ENCODE measurements at regions not wholly inside any gene's neighbourhood (a gene's known extent, or its start where the extent isn't known, plus 50 kb on each side); places are given as distances from the start of the nearest gene placed in this dataset.

GRCh38 chr6:62480544-62480943 is 194.5 kb upstream of the KHDRBS2 start:
- DNase-seq (ENCODE audit: low read depth in 4 of 4, low spot score in 3 of 4): no peak

- DNase-seq (ENCODE audit: low read depth in 4 of 4, low spot score in 3 of 4): peak in 1 of 4 donors; percentile 11
These were observed 193.7 kb upstream of the KHDRBS2 start for GRCh38 chr6:62479697-62480220.

- DNase-seq (ENCODE audit: low read depth in 4 of 4, low spot score in 3 of 4): no peak
These were observed 188.8 kb upstream of the KHDRBS2 start for GRCh38 chr6:62474793-62475192.

DNA sequence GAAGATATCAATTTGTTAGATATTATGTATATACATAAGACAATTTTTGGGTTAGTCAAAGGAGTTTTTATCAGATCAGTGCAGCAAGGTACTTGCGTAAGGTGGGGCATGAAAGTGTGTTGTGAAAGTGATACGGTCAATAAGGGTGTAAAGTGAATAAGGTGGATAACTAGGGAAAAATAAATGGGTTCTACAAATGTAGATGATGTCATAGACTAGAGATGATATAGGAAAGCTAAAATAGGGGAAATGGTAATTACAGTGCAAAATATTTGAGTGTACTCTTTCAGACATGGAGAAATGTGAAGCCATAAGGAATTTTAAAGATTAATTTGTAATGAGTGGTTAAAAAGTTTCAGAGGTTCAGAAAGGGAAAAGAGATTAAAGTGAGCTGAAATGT is 180.6 kb upstream of the KHDRBS2 start:
- DNase-seq (ENCODE audit: low read depth in 4 of 4, low spot score in 3 of 4): no peak

DNA sequence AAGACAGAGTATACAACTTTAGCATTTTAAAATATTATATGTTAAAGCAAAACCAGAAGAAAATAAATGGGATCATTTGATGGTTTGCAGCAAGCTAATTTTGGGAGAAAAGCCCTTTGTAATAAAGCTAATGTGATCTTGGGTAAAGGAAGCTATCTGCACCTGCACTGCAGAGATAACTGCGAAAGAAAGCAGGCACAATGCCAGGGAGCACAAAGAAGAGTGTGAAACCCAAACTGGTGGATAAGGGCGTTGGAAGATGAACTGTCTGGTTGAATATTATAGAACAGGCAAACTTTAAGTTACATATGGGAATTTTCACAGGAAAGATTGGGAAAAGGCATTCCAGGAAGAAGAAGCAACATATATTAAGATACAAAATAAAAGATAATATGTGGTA is 179.2 kb upstream of the KHDRBS2 start:
- DNase-seq (ENCODE audit: low read depth in 4 of 4, low spot score in 3 of 4): no peak

- no peak for DNase-seq (ENCODE audit: low read depth in 4 of 4, low spot score in 3 of 4)
These were observed 166.6 kb upstream of the KHDRBS2 start for GRCh38 chr6:62452586-62452985.

- DNase-seq (ENCODE audit: low read depth in 4 of 4, low spot score in 3 of 4): no peak
These were observed 160.8 kb upstream of the KHDRBS2 start for GRCh38 chr6:62446647-62447316.

GRCh38 chr6:62445521-62445920 is 159.5 kb upstream of the KHDRBS2 start:
- no peak for DNase-seq (ENCODE audit: low read depth in 4 of 4, low spot score in 3 of 4)

GRCh38 chr6:62441182-62441581 is 155.2 kb upstream of the KHDRBS2 start:
- DNase-seq (ENCODE audit: low read depth in 4 of 4, low spot score in 3 of 4): no peak

- DNase-seq (ENCODE audit: low read depth in 4 of 4, low spot score in 3 of 4): no peak
These were observed 143.8 kb upstream of the KHDRBS2 start for GRCh38 chr6:62429781-62430180.

DNA sequence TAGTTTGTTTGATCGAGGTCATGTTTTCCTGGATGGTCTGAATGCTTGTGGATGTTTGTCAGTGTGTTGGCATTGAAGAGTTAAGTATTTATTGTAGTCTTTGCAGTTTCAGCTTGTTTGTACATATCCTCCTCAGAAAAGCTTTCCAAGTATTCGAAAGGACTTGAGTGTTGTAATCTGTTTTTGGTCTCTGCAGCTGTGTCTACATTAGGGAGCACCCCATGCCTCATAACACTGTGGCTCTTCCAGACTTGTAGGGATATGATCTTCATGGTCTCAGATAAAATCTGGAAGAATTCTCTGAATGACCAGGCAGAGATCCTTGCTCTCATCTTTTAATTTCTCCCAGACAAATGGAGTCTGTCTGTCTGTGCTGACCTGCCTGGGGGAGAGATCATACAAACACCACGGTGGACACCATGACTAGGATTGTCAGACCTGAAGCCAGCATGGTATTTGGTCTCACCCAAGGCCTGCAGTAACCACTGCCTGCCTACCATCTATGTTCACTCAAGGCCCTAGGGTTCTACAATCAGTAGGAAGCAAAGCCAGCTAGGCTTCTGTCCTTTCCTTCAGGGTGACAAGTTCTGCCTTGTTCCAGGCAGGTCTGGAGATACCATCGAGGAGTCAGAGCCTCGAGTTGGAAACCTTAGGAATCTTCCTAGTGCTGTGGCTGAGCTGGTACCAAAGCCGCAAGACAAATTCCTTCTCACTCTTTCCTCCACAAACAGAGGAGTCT is 114.7 kb upstream of the KHDRBS2 start:
- DNase-seq (ENCODE audit: low read depth in 4 of 4, low spot score in 3 of 4): no peak

- no peak for DNase-seq (ENCODE audit: low read depth in 4 of 4, low spot score in 3 of 4)
These were observed 107.6 kb upstream of the KHDRBS2 start for GRCh38 chr6:62393608-62394007.

DNA sequence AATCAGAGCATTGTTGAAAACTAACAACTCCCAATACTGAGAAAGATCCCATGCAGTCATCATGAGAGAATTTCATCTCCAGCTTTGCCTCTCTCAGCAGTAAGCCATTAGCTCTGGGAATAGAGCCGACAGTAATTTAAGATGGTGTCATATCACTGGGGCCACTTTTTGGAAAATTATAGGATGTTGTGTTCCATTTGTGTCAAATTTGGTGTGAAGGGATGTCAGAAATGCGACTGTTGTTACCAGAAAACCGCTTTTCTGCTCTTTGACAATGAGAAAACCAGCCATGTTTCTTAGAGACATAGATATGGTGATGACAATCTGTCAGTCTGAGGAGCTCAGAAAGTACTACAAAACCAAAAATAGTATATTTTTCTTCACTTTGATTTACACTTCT is 106.3 kb upstream of the KHDRBS2 start:
- DNase-seq (ENCODE audit: low read depth in 4 of 4, low spot score in 3 of 4): no peak

- no peak for DNase-seq (ENCODE audit: low read depth in 4 of 4, low spot score in 3 of 4)
These were observed 105.3 kb upstream of the KHDRBS2 start for GRCh38 chr6:62391358-62391757.

GRCh38 chr6:62390401-62390800 is 104.4 kb upstream of the KHDRBS2 start:
- no peak for DNase-seq (ENCODE audit: low read depth in 4 of 4, low spot score in 3 of 4)

DNA sequence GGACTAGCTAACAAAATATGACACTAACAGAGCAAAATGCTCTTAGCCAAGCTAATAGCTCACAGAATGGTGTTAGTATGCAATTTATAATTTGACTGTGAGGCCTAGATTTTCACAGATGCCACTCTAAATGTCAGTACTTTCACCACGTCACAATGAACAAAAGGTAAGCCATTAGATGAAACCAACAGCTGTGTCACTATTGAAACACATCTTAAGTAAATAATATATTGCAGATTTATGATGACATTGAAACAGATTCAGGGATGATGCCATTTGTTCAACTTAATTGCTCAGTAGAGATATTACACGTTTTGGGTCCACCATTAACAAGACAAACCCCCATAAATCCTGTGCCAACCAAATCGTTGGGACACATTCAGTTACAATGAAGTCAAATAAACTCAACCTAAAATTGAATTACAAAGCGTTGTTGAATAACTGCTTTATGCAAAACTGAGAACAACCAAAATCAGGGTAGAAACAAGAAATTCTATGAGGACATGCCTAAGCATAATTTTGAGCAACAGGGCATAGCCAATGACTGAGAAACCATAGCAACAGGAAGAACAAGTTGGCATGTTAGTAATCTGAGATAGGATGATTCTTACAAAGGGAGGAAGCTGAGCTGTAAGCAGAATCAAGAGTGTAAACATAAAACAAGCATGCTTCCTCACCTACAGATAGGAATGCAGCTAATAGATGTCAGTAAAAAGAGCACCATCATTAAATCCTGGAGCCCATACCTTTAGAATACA is 85.6 kb upstream of the KHDRBS2 start:
- DNase-seq (ENCODE audit: low read depth in 4 of 4, low spot score in 3 of 4): no peak

GRCh38 chr6:62367601-62368000 is 81.6 kb upstream of the KHDRBS2 start:
- DNase-seq (ENCODE audit: low read depth in 4 of 4, low spot score in 3 of 4): no peak

GRCh38 chr6:62362097-62362496 is 76.1 kb upstream of the KHDRBS2 start:
- no peak for DNase-seq (ENCODE audit: low read depth in 4 of 4, low spot score in 3 of 4)

GRCh38 chr6:62357835-62358234 is 71.8 kb upstream of the KHDRBS2 start:
- no peak for DNase-seq (ENCODE audit: low read depth in 4 of 4, low spot score in 3 of 4)

GRCh38 chr6:62354261-62354660 is 68.2 kb upstream of the KHDRBS2 start:
- DNase-seq (ENCODE audit: low read depth in 4 of 4, low spot score in 3 of 4): no peak

GRCh38 chr6:62345962-62346689 is 60.1 kb upstream of the KHDRBS2 start:
- DNase-seq (ENCODE audit: low read depth in 4 of 4, low spot score in 3 of 4): no peak

All from left renal pelvis (tissue), 4 donors.